HCEC 1CT (cell line): ENCODE measurements at regions not wholly inside any gene's neighbourhood (a gene's known extent, or its start where the extent isn't known, plus 50 kb on each side); places are given as distances from the start of the nearest gene placed in this dataset.
"Not testable (repeated sequence)": the region's sequence is repeated elsewhere in the genome, so short reads cannot be mapped to it uniquely, and the experiment has no call there.

Experiments
- DNase-seq: peaks from one replicate; pipeline ENCODE4 v3.0.0-alpha.2; 2017

DNA sequence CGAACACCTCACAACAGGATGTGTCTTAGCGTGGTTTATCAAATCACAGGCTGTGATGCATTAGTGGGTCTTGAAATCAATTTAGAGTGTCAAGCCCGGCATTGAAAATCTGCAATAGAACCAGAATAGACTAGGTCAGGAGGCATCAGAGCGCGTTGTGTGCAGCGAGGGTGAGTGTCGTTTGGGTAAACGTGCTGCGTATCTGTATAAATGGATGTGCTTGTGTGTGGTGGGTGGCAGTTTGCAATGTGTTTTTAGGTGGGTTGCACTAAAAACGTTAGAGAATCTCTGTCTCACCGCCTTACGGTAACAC is 121.0 kb upstream of the SULF2 start:
- DNase-seq, result no peak

DNA sequence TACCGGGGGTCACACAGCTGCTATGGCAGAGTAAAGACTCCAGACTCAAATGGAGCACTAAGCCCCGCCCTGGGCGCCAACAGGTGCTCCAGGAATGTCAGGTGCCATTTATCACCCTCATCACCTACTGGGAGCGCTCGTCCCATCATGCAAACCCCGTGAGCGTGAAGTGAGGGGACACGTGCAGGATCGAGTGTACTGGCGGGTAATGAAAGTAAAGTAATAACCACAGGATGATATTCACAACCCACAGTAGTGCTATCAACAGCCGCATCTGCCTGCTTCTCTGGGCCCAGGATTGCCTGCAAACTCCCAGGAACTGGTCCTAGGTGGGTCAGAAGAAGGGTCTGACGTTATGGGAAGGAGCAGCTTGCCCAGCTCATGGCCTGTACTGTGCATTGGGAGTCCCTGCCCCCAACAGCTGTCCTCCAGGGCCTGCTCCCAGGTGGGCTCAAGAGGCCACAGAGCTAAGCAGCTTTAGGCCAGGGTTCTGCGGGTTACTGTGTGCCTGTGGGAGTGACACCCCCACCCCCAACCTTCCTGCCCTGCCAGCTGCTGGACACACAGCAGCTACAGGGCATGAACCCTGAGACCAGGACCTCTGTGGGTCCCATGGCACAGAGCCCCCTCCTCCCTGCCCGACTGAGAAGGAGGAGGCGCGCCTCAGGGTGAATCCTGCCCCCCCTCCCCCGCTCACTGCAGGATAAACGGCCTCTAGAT is 120.5 kb upstream of the SULF2 start:
- DNase-seq, result no peak

DNA sequence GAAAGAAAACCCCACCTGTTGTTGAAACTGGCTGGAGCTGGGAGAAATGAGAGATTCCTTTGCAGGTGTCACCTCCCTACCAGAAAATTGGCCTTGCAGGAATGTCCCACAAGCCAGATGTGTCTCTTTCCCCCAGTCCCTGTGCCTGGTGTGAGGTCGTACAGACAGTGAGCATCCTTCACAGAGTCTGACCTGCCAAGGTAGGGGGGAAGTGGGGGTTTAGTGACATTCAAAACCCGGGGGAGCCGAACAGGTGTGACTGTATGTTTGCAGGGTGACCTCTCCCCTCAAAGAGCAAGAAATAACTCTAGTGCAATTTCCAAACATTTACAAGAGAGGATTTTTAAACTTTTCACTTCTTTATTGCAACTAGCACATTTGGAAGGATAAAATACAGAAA is 117.7 kb upstream of the SULF2 start:
- DNase-seq, result not testable (repeated sequence)

DNA sequence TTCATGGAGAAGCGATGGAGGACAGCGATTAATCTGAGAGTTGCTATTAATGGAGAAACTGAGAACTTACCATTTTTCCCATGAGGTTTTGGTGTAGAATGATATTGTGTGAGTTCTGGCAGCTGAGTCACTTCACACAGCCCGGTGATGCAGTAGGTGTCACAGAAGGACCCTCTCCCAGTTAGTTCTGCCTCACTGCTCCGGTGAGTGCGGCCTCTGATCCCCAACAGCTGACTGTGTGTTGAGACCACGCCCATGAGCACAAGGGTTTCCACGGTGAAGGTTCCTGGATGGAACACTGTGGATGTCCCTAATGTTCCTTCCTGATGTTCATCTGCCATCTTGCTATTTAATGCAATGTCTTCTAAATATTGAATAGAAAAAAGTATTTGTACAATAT is 114.0 kb upstream of the SULF2 start:
- not testable (repeated sequence) for DNase-seq

DNA sequence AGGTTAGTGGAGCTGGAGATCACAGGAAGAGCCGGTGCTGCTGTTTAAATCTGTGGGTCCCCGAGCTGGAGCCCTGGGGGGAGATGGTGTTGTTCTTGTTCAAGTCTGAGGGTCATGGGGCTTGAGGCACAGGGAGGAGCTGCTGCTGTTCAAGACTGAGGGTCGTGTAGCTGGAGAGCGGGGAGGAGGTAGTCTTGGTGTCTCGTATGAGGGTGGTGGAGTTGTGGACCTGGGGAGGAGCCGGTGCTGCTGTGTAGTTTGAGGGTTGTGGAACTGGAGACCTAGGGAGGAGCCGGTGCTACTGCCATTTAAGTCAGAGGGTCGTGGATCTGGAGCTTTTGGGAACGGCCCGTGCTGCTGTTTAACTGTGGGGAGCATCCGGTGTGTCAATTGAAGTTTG is 112.2 kb upstream of the SULF2 start:
- DNase-seq, result no peak

DNA sequence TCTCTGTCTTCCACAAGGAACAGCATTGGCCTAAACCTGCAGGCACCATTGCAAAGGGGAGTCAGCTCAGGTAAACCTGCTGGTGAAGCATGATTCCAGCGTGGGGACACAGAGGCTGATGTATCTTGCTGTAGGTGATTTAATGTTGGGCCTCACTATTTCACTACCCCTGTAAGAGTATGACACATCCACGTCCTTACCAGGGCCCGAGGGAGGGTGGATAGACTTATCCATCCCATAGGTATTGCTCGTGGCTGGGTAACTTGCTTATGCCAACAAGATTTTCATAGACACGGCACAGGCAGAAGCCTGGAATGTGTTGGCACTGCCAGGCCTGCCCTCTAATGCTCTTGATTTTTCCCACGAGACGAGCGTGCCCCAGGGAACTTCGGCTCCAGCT is 107.4 kb upstream of the SULF2 start:
- DNase-seq, result not testable (repeated sequence)

DNA sequence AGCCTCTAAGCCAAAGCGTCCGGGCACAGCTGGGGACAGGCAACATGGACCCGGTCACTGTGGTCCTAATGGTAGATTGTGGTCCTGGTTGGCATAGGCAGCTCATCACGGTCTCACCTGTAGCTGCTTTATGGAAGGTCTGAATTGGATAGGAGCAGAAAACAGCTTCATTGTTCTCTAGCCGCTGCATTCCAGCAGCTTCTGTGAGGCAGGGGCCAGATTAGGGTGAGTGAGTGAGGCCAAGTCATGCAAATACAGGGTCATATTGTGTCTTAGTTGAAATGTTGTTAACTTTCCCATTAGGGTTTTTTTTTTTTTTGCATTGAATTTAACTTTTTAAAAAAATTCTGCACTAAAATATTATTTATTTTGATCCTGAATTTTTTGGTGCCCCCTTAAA is 105.4 kb upstream of the SULF2 start:
- not testable (repeated sequence) for DNase-seq

DNA sequence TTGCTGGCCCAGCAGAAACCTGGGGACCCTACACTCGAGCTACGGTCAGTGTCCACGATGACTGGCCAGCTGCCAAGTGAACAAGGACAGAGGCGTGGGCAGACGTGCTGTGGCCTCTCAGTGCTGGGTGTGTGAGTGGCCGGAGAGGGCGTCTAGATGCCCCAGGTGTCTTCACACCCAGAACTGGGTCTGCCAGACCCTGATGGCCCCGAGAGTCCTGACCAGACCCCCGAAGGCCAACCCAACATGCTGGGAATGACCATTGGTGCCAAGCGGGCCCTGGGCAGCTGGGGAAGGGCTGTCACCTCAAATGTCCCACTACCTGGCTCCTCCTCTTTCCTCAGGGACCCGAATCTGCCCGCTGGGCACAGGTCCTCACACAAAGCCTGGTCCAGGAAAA is 104.5 kb upstream of the SULF2 start:
- DNase-seq, result not testable (repeated sequence)

DNA sequence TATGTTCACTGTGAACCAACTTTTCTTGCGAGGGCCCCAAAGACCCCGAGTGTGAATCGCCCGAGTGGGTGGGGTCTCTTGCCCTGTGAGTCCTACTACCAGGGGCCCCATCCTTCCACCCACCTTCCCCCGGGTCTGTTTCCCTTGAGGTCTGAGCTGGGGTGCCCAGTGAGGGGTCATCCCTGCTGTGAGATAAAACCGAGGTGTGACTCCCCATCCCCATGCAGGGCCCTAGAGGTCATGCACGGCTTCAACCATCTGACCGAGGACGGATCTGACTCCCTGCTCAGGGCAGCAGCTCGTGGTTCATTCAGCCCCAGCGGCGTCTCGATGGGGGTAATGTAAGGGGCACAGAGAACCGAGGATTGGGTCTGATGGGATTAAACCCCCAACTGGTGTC is 103.1 kb upstream of the SULF2 start:
- no peak for DNase-seq

DNA sequence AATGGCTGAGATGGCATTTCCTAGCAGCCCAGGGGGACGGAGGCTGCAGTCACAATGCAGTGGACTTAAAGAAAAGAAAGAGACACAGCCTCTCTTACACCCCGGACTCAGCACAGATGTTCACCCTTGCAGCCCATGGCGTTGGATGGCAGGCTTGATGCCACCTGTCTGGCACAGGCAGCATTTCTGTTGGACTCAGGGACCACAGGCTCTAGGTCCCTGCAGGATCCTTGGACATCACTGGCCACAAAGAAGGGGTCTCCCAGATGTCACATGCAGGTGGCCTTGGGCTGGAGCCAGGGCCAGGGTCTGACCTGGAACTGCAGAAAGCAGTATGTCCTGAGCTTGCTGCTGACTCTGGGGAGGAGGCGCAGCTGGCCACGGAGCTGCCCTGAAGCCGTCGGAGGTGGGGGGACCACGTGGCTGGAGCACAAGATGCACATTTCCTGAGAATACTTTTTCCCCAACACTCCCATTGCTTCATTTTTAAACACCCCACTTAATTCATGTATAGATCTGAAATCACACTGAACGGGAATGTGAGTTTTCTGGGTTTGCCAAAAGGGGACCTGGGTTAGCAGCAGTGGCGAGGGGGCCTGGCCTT is 102.3 kb upstream of the SULF2 start:
- no peak for DNase-seq

DNA sequence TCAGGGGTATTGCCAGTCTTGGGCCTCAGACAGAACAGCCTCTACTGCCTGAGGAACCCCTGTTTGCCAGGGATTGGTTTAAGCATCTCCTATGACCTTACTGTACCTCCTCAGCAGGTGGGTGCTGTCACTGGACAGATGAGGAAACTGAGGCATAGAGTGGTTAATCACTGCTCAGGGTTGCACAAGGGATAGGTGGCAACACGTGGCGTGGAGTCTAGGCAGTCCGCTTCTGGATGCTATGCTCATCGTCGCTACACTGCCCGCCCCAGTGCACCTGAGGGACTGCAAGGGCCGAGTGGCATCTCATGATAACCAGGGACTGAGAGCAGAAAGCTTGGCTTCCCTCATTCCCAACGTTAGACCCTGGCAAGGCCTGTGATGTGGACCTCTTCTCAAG is 101.8 kb upstream of the SULF2 start:
- DNase-seq, result no peak

DNA sequence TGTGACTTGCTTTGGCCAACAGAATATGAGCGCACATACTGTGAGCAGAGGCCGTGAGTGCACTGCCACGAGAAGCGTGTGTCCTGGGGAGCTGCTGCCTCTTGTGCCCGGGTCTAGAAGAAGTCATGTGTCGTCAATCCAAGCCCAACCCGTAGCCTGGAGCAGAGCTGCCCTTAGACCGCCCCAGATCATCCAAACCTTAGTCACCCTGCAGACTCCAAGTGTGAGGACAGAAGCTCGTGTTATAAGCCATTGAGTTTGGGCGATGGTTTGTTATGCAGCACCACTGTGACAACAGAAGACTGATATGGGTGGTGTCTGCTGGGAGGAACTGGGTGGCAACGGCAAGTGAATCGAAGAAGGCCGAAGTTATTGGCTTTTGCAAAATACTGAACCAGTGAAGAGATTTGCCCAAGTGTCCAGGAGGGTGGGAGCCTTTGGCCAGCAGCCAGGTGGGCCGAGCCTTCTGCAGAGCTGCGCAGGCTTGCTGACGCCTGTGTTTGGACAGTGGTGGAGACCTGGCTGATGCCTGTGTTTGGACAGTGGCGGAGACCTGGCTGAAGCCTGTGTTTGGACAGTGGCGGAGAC is 101.3 kb upstream of the SULF2 start:
- DNase-seq, result no peak

DNA sequence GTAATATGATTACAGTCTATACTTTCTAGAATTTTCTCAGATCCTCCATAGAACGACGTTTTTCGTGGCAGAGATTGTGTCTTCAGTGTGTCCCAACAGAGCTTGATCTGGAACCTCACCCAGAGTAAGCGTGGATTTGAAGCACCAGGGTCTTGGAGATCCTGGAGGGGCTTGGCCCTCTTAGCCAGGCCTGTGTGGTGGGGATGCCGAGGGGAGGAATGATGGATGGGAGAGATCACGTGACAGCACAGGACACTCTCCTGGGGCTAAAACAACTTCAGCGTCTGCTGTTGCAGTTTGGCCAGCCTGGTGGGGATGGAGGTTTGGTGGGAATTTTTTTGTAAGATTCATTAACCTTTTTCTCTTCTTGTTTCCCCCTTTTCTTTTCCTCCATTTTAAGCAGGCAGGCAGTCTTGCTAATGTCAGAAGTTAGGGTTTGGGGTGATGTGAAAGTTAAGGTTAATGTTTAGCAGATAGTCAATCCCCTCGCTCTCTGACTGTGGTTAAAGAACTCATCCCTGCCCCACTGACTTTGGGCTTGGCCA is 100.7 kb upstream of the SULF2 start:
- DNase-seq, result no peak

DNA sequence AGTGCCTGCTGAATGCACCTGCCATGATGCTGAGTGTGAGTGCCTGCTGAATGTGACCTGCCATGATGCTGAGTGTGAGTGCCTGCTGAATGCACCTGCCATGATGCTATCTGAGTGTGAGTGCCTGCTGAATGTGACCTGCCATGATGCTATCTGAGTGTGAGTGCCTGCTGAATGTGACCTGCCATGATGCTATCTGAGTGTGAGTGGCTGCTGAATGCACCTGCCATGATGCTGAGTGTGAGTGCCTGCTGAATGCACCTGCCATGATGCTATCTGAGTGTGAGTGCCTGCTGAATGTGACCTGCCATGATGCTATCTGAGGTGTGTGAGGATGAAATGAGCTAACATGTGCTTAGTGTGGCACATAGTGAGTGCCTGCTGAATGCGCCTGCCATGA is 98.7 kb upstream of the SULF2 start:
- DNase-seq, result not testable (repeated sequence)

DNA sequence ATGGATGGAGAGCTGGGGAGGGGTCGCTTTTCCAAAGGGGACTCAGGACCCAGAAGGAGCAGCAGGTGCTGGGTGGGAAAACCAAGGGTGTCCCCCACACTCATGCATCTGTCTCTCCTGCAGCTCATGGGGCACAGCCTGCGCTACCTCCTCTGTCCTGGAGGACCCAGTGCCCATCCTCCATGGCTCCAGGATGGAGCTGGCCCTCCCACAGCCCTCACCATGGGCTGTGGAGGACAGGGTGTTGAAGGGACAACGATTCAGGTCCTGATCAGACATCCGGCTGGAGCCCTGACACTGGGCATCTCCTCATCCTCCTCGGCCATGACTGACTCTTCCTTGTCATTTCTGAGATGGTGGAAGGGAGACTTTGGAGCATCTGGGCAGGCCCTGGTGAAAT is 97.9 kb upstream of the SULF2 start:
- DNase-seq, result no peak

DNA sequence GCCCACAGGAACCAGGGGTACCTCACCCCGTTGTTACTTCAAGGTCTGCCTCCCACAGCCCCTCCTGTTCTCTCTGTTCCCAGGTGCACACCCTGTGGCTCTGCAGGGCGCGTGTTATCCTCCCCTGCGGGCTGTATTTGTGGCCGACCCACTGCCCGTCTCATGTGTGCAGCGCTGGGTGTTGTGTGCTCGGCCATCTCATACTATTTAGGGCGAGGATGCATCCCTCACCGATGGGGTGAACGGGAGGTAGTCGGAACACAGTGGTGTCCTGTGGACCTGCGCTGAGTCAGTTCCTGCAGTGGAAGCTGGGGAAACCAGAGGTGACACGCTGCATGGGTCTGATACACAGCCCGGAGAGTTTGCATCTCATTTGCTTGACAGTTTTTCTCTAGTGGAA is 94.5 kb upstream of the SULF2 start:
- DNase-seq, result no peak

DNA sequence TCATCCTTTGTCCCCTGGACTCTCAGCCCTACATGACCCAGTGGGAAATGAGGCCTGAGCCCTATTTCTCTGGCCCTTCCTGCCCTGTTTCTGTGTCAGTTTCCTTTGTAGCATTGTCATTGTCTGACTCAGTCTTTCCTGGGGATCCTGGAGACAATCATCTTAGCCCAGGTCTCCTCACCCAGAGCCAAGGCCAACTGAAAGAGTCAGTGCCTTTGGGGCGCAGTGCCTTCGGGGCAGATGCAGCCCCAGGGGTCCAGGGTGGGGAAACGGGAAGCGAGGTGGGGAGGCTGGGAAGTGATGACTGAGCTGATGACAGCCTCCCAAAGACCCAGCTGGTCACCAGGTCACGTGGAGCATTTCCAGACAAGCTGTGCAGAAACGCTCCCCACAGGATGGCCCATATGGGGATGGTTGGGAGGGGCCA is 93.3 kb upstream of the SULF2 start:
- no peak for DNase-seq

DNA sequence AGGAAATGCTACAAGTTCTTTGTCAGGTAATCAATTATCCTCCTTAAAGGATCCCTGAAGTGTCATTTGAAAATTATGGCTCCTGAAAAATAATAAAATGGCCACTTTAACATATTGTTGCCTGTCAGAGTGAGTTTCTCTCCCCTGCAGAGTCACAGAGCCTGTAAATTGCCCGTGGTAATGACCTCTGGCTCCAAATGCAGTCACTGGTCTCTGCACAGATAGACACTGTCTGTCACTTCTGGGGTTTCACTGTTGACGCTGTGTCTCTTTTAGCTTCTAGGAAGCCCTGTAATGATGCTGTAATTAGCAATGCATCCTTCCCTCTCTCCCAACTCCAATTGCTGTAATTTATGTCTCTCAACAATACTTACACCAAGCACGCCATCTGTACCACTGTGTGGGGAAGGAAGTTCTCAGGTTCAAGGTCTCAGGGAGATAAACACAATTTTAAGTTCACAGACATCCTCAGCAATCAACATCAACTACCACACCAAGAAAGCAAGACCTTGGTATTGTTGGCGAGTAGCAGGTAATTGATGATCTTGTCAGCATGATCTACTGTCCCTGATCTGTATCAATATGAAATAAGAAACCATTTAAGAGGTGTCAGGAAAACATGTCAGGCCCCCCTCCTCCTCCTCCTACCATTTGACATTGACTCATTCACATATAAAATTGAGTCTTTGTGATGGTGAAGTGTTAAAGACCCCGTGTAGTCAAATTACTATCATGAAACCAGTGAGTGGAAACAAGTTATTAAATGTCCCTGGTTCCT is 91.2 kb upstream of the SULF2 start:
- no peak for DNase-seq

DNA sequence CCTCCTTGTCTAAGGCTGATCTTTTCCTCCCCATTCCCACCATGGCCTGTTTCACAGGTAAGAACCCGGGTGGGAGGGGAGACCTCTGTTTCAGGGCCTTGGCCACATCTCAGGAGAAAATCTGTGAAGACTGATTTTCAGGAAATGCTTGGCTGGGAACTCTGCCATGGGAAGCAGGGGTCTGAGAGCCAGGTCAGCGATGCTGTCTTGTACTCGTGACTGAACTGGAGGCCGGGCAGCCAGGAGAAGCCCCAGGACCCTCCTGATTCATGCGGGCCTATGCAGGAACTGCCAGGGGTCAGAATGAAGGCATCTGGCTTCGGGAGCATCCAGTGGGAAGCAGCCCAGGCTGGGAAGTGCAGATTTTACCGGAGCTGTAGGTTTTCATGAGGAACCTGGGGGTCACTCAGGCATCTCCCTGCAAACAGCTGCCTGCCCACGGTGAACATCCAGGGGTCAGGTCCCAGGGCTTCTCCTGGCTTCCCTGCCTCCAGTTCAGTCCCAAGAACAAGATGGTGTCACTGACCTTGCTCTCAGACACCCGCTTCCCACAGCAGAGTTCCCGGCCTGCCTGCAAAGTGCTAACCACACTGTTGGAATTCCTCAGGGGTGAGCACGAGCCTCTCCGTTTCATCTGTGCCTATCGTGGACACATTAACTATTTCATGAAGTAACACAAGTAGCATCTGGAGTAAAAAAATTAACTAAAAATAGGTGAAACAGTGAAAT is 90.2 kb upstream of the SULF2 start:
- DNase-seq, result no peak

DNA sequence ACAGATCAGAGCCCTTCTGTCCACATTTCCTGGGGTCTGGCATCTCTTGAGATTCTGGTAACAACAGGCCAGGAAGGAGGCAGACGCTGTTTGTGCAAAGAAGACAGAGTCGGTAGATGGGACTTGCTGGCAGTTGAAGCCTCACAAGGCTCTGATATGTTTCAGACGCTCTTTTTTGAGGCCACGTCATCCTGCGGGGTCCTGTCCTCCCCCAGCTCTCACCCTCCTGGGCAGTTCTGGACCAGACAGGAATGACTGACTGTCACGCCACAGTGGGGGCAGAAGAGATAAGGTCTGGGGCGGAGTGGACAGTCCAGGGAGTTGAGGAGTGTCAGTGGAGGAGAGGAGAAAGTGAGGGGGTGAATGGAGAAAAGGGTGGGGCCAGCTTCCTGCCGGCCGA is 87.1 kb upstream of the SULF2 start:
- DNase-seq, result no peak

DNA sequence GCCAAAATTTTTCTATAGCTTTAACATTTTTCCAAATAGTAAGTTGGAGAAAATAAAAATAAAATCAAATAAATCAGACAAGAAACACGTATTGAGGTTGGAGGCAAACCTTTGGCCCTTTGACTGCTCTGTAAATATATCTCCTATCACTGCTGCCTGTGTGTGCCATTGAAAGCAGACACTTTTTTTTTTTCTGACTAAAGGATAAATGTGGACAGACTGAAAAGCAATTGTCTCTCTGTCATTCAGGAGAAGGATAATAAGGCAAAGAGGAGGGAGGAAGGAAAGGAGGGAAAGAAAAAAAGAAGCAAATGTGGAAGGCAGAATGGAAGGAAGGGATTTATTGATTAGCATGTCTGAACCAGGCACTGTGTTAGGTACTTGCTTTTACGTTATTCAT is 85.2 kb upstream of the SULF2 start:
- no peak for DNase-seq

DNA sequence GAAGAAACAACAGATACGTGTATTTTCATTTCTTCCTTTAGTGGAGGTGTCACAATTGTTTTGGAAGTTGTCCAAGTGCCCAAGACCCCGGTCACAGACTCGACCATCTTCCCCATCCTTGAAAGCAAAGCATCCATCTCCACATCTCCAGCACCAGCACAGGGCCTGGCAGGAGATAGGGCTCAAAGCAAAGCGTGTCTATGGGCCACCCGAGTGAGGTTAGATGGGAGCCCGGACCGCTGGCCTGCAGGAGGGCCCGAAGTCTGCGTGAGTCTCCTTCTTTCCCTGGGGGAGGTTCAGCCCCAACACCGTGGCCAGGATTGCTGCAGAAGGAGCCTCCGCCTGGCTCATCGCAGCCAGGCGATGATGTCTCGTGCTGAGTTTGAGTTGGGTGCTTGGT is 83.5 kb upstream of the SULF2 start:
- no peak for DNase-seq

DNA sequence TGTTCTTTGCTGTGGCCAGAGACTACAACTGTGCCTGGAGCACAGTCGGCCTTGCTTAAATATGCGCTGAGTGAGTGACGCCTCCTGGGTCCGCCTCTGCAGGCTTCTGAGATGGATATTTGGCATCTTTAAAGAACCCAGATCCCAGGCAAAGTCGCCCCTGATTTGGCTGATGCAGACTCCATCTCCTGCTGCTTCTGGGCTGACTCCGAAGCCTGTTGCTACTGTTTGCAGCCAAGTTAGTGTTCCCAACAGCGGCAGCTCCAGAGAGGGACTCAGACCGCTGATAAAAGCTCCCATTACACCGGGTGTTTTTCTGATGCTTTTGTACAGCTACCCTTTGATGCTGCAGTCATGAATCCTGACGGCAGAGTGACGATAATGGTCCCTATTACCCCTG is 83.0 kb upstream of the SULF2 start:
- no peak for DNase-seq
